ENCODE measurements at regions not wholly inside any gene's neighbourhood (a gene's known extent, or its start where the extent isn't known, plus 50 kb on each side); places are given as distances from the start of the nearest gene placed in this dataset.

DNA sequence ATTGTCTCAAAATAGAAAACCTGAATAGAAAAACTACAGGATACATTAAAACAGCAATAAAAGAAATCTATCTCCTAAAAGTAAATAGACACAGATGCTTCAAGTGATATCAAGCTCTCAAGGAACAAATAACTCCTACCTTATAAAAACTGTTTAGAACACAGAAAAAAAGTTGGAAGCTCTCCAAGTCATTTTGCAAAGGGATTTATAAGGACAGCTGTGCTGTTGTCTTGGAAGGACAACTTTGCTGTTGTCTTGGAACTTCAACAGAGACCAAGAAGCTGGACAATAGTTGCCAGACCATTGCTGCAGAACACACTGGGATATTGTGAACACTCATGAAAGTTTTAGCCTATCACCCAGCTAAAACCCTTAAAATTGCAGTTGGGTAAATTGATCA, 780.7 kb downstream of the FLRT2 start:
- ATAC-seq (no peak), DNase-seq (no peak)
- ChIA-PET POLR2A (no interaction called here), CTCF (no interaction called here)
- intact Hi-C loops (cut with DNase I, micrococcal nuclease): no loop called here
- no peaks in the 10 kb centered on the region for H3K4me1 Mint-ChIP-seq
- H3K4me3 Mint-ChIP-seq: no peak overlapping the region
- H3K36me3 Mint-ChIP-seq (ENCODE audit: low read depth): no peaks in the 10 kb centered on the region
- H3K27ac Mint-ChIP-seq: no peak overlapping the region
- H3K27me3 Mint-ChIP-seq: no peaks in the 10 kb centered on the region
- no peaks in the 10 kb centered on the region for H3K9me3 Mint-ChIP-seq (ENCODE audit: low read depth)

DNA sequence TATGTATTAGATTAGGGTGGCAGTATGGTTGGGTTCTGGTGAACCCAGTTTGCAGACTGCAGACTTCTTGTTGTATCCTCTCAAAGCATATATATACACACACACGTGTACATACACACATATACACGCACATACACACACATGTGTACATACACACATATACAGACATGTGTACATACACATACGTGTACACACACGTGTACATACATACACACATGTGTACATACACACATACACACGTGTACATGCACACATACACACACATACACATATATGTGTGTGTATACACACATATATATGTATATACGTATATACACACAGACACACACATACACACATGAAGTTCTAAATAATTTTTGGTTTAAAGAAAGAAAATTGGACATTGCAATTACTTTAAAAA, 780.2 kb downstream of the FLRT2 start:
- ATAC-seq: no peak

DNA sequence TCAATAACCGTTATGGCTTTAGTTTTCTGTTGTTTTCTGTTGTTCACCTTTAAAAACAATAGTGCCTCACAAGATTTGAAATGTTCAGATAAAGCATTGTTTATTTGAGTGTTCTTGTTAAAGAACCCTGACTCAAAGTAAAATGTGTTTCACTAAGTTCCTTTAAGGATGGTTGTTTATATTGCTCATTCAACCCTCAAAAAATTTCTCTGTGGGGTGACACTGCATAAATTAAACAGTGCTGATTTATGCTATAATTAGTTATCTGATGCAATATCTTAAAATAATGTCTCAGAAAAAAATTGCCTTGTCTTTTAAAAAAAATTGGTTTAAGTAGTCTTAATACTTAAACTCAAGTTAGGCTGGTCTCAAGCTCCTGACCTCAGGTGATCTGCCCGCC, 775.1 kb downstream of the FLRT2 start:
- intact Hi-C loops (cut with DNase I, micrococcal nuclease): no loop called here
- Mint-ChIP-seq H3K27ac (no peak overlapping the region), H3K36me3 (ENCODE audit: low read depth) (no peaks in the 10 kb centered on the region), H3K9me3 (ENCODE audit: low read depth) (no peaks in the 10 kb centered on the region), H3K4me1 (no peaks in the 10 kb centered on the region), H3K27me3 (no peaks in the 10 kb centered on the region), H3K4me3 (no peak overlapping the region)
- ChIA-PET POLR2A (no interaction called here), CTCF (no interaction called here)
- no peak for DNase-seq
- ATAC-seq: no peak

More for the DNA sequence above, 780.2 kb downstream of the FLRT2 start:
- no peaks in the 10 kb centered on the region for H3K27me3 Mint-ChIP-seq
- CTCF ChIA-PET: no interaction called here
- POLR2A ChIA-PET: no interaction called here
- no peak overlapping the region for H3K4me3 Mint-ChIP-seq
- no peaks in the 10 kb centered on the region for H3K9me3 Mint-ChIP-seq (ENCODE audit: low read depth)
- no peak for DNase-seq
- H3K36me3 Mint-ChIP-seq (ENCODE audit: low read depth): no peaks in the 10 kb centered on the region
- H3K4me1 Mint-ChIP-seq: no peaks in the 10 kb centered on the region
- H3K27ac Mint-ChIP-seq: no peak overlapping the region
- intact Hi-C loops (cut with DNase I, micrococcal nuclease): no loop called here

DNA sequence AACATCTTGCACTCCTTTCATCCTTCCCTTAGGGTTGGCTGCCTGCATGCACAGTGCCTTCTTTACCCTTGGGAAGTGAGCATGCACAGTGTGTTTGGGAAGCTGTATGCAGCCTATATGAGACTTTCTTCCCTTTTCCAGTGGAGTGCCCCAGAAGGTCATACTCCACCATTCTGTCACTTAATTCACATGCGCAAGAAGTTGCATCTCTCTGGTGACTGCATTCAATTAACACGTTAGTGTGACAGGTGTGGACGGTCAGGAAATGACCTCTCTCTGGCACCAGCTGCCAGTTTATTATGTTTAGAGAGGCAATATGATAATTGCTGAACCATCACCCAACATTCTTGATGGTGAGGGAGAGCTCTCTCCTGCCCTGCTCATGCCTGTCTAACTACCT, 770.0 kb downstream of the FLRT2 start:
- ATAC-seq: no peak
- no peaks in the 10 kb centered on the region for H3K4me1 Mint-ChIP-seq

DNA sequence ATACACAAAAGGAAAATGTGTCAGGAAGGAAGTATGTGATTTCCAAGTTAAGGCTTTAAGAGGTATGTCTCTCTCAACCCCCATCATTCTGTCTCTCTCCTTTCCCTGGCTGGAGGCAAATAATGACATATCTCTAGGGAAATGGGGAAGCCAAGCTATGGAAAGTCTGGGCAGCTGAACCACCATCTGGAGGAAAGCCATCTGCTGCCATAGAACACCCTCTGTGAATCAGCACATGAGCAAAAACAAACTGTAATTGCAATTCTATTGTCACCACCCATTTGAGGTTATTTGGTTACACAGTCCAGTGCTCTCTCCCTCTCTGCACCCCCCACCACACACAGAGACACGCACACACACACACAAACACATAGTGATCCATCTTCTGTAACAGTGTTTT, 766.2 kb downstream of the FLRT2 start:
- no peak for DNase-seq
- ChIA-PET CTCF (no interaction called here), POLR2A (no interaction called here)
- Mint-ChIP-seq H3K4me3 (no peak overlapping the region), H3K4me1 (no peaks in the 10 kb centered on the region), H3K27me3 (peaks cover 2% of the 10 kb centered on the region), H3K36me3 (ENCODE audit: low read depth) (no peaks in the 10 kb centered on the region), H3K9me3 (ENCODE audit: low read depth) (peaks cover 2% of the 10 kb centered on the region), H3K27ac (no peak overlapping the region)
- ATAC-seq: no peak
- intact Hi-C loops (cut with DNase I, micrococcal nuclease): no loop called here

More for the DNA sequence above, 770.0 kb downstream of the FLRT2 start:
- Mint-ChIP-seq H3K9me3 (ENCODE audit: low read depth) (peaks cover 2% of the 10 kb centered on the region), H3K36me3 (ENCODE audit: low read depth) (no peaks in the 10 kb centered on the region), H3K27ac (no peak overlapping the region), H3K4me3 (no peak overlapping the region), H3K27me3 (no peaks in the 10 kb centered on the region)
- intact Hi-C loops (cut with DNase I, micrococcal nuclease): no loop called here
- ChIA-PET POLR2A (no interaction called here), CTCF (no interaction called here)
- DNase-seq: no peak

DNA sequence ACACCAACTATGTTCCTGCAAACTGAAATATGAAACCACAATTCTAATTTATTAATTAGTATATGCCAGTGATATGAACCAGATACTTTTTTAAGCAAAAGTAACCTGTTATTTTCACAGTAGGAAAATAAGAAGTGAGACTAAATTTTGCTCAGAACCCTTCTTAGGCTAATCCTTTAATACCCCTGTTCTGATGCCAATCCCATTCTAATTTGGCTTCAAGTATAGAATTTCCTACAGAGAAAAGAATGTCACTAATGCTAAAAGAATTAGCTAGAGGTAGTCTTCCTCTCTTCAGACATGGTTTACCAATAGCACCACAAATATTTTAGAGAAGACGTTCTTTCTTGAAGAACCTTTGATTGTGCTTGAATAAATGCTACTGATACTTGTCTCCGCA, 758.4 kb downstream of the FLRT2 start:
- ChIA-PET CTCF (no interaction called here), POLR2A (no interaction called here)
- no peak overlapping the region for H3K27ac Mint-ChIP-seq
- H3K9me3 Mint-ChIP-seq (ENCODE audit: low read depth): peaks cover 4% of the 10 kb centered on the region
- intact Hi-C loops (cut with DNase I, micrococcal nuclease): no loop called here
- no peaks in the 10 kb centered on the region for H3K4me1 Mint-ChIP-seq
- H3K27me3 Mint-ChIP-seq: no peaks in the 10 kb centered on the region
- ATAC-seq (no peak), DNase-seq (no peak)
- no peak overlapping the region for H3K4me3 Mint-ChIP-seq
- no peaks in the 10 kb centered on the region for H3K36me3 Mint-ChIP-seq (ENCODE audit: low read depth)

DNA sequence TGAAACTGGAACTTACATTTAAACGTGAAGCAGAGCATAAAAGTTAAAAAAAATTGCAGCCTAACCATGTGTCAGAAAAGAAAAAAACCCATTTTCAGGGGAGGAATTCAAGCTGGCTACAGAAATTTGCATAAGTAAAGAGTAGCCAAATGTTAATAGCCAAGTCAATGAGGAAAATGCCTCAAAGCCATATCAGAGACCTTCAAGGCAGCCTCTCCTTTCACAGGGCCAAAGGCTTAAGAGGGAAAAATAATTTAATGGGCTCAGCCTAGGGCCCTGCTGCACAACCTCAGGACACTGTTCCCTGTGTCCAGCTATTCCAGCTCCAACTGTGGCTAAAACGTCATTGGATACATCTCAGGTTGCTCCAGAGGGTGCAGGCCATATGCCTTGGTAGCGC, 749.5 kb downstream of the FLRT2 start:
- Mint-ChIP-seq H3K36me3 (ENCODE audit: low read depth) (no peaks in the 10 kb centered on the region), H3K9me3 (ENCODE audit: low read depth) (peaks cover 6% of the 10 kb centered on the region), H3K27me3 (no peaks in the 10 kb centered on the region)

DNA sequence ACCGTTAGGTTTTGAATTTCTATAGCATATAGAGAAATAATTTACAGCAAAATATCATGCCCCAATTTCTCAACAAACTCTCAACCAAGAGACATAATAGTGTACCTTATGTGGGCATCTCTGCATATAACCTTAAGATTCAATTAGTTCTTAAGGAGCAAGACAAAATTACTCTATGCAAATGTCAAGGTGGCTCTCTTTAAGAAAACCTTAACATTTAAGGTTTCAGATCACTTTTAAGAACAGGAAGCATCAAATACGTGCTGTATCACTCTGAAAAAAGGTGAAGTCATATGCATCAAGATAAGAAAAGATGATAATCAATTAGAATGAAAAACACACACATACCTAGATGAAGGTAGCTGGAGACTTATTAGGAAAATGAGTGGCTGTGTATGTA, 728.0 kb downstream of the FLRT2 start:
- no peak for ATAC-seq
- no peaks in the 10 kb centered on the region for H3K27me3 Mint-ChIP-seq
- intact Hi-C loops (cut with DNase I, micrococcal nuclease): no loop called here
- peaks cover 3% of the 10 kb centered on the region for H3K9me3 Mint-ChIP-seq (ENCODE audit: low read depth)
- DNase-seq: no peak
- no peaks in the 10 kb centered on the region for H3K36me3 Mint-ChIP-seq (ENCODE audit: low read depth)
- no peaks in the 10 kb centered on the region for H3K4me1 Mint-ChIP-seq
- ChIA-PET POLR2A (no interaction called here), CTCF (no interaction called here)
- H3K27ac Mint-ChIP-seq: no peak overlapping the region
- H3K4me3 Mint-ChIP-seq: no peak overlapping the region

More for the DNA sequence above, 749.5 kb downstream of the FLRT2 start:
- ATAC-seq (no peak), DNase-seq (no peak)
- ChIA-PET CTCF (no interaction called here), POLR2A (no interaction called here)
- no peaks in the 10 kb centered on the region for H3K4me1 Mint-ChIP-seq
- intact Hi-C loops (cut with DNase I, micrococcal nuclease): no loop called here
- no peak overlapping the region for H3K27ac Mint-ChIP-seq
- H3K4me3 Mint-ChIP-seq: no peak overlapping the region

DNA sequence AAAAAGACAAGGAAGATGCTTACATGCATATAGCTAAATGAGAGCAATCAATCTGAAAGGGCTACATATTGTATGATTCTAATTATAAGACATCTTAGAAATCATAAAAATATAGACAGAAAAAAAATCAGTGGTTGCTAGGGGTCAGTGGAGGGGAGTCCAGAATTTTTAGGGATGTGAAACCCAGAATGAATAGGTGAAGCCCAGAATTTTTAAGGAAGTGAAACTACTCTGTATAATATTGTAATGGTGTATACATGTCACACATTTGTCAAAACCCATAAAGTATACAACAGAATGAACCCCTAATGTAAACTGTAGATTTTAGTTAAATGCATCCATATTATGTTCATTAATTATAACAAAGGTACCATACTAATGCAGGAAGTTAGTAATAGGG, 713.2 kb downstream of the FLRT2 start:
- no peaks in the 10 kb centered on the region for H3K9me3 Mint-ChIP-seq (ENCODE audit: low read depth)
- ChIA-PET CTCF (no interaction called here), POLR2A (no interaction called here)
- H3K27ac Mint-ChIP-seq: no peak overlapping the region
- no peaks in the 10 kb centered on the region for H3K36me3 Mint-ChIP-seq (ENCODE audit: low read depth)
- no peaks in the 10 kb centered on the region for H3K27me3 Mint-ChIP-seq
- intact Hi-C loops (cut with DNase I, micrococcal nuclease): no loop called here
- DNase-seq: no peak
- ATAC-seq: no peak
- no peaks in the 10 kb centered on the region for H3K4me1 Mint-ChIP-seq
- no peak overlapping the region for H3K4me3 Mint-ChIP-seq

DNA sequence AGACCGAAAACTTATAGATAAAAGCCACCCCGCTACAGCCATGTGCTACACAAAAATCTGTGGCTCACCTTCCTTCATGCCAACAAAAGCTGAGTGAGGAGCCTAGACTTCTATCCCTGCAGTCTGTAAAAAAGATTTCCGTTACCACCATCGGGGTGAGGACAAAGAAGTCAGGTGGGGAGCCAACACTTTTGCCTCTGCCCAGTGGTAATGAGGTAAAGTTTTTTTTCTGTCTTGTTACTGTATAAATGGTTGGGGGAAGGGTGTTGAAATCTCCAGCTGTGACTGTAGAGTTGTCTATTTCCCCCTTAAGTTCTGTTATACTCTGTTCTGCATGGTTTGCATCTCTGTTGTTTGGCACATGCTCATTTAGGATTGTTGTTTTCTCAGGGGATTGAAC, 707.8 kb downstream of the FLRT2 start:
- no peaks in the 10 kb centered on the region for H3K36me3 Mint-ChIP-seq (ENCODE audit: low read depth)
- no peak for ATAC-seq
- intact Hi-C loops (cut with DNase I, micrococcal nuclease): no loop called here
- ChIA-PET CTCF (no interaction called here), POLR2A (no interaction called here)
- H3K4me3 Mint-ChIP-seq: no peak overlapping the region
- DNase-seq: no peak
- H3K9me3 Mint-ChIP-seq (ENCODE audit: low read depth): peaks cover 11% of the 10 kb centered on the region
- H3K4me1 Mint-ChIP-seq: no peaks in the 10 kb centered on the region
- H3K27me3 Mint-ChIP-seq: no peaks in the 10 kb centered on the region
- no peak overlapping the region for H3K27ac Mint-ChIP-seq

DNA sequence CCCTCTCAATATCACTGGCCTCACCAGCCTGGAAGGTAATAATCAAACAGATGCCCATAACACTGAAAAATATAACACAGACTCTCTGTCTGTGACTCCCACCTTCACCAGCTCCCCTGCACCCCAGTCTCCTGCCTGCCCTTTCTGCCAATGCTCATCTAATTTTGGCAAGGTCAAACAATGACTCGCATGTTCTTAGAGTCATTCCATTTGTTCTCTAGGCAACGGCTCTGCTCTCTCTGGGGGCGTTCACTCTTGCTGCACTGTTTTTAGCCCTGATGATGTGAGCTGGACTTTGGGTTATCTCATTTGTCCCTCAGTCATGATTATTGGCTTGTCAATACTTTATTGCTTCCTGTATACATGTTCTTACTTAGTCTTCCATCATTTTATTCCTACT, 691.8 kb downstream of the FLRT2 start:
- intact Hi-C loops (cut with DNase I, micrococcal nuclease): no loop called here
- ATAC-seq (no peak), DNase-seq (no peak)
- CTCF ChIA-PET: no interaction called here
- Mint-ChIP-seq H3K36me3 (ENCODE audit: low read depth) (no peaks in the 10 kb centered on the region), H3K27ac (no peak overlapping the region), H3K4me1 (no peaks in the 10 kb centered on the region), H3K9me3 (ENCODE audit: low read depth) (peaks cover 3% of the 10 kb centered on the region), H3K4me3 (no peak overlapping the region), H3K27me3 (no peaks in the 10 kb centered on the region)
- POLR2A ChIA-PET: no interaction called here

DNA sequence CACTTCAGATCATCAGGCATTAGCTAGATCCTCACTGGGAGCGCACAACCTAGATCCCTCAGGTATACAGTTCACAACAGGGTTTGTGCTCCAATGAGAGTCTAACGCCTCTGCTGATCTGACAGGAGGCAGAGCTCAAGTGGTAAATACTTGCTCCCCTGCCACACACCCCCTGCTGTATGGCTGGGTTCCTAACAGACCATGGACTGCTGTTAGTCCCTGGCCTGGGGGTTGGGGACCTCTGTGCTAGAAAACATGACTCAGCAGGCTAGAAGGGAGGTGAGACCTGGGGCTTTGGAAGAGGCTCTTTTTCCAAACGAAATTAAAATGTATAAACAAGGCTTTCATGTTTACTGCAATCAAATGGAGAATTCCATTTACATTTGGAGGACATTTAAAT, 691.1 kb downstream of the FLRT2 start:
- no peak for ATAC-seq
- H3K4me3 Mint-ChIP-seq: no peak overlapping the region
- no peaks in the 10 kb centered on the region for H3K4me1 Mint-ChIP-seq
- ChIA-PET POLR2A (no interaction called here), CTCF (no interaction called here)
- intact Hi-C loops (cut with DNase I, micrococcal nuclease): no loop called here
- H3K27me3 Mint-ChIP-seq: no peaks in the 10 kb centered on the region
- H3K27ac Mint-ChIP-seq: no peak overlapping the region
- no peaks in the 10 kb centered on the region for H3K9me3 Mint-ChIP-seq (ENCODE audit: low read depth)
- DNase-seq: no peak
- no peaks in the 10 kb centered on the region for H3K36me3 Mint-ChIP-seq (ENCODE audit: low read depth)

DNA sequence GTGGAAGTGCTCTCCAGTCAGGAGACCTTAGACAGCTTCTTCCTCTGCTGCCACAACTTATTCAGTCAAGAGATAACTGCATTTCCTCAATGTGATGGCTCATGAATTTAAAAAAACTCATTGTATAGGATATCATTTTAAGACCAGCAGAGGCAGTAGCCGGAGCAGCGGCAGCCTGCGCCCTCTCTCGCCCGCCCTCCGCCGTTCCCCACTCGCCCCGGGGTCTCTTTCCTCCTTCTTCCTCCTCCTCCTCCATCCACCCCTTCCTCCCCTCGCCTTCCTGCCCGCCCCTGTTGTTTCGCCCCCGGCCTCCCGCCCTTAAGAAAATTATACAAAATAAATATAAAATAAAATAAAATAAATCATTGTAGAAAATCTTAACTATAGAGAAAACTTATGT, 687.6 kb downstream of the FLRT2 start:
- Mint-ChIP-seq H3K27me3 (no peaks in the 10 kb centered on the region), H3K4me1 (no peaks in the 10 kb centered on the region), H3K9me3 (ENCODE audit: low read depth) (no peaks in the 10 kb centered on the region), H3K36me3 (ENCODE audit: low read depth) (no peaks in the 10 kb centered on the region), H3K4me3 (no peak overlapping the region), H3K27ac (no peak overlapping the region)
- intact Hi-C loops (cut with DNase I, micrococcal nuclease): no loop called here
- POLR2A ChIA-PET: no interaction called here
- no peak for DNase-seq
- ATAC-seq: no peak
- CTCF ChIA-PET: no interaction called here
